ENCODE measurements at regions not wholly inside any gene's neighbourhood (a gene's known extent, or its start where the extent isn't known, plus 50 kb on each side); places are given as distances from the start of the nearest gene placed in this dataset.

DNA sequence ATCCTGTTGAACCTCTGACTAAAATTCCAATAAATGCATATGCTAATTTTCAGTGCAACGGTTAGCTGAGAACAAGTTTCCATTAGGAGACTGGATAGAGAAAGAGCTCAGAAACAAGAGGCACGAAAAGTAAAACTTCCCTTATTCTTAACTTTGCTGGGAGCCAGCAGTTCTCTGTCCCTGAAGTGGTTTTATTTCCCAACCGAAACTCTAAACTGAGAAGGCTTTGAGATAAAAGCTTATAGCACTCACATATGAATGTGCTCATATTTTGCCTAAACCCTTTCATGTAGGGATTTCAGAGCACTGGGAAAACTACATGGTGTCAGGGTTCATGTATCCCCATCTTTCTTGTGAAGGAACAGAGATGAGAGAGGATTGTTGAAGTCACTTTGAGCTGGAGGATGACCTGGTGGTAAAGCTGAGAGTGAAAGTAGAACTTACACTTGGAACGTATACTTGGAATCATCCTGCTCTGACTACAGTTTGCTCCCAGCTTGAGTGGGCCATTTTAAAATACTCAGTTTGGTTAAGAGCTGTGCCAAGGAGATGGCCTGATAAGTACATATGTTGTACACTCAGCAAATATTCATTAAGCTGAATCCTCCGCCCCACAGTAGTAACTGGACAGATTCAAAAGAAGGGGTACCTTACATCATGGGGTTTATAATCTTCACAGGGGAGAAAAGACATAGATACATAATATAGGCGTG is 324.2 kb upstream of the CNR1 start:
- H3K4me1 ChIP-seq: no peaks in the 10 kb centered on the region
- no peaks in the 10 kb centered on the region for H3K36me3 ChIP-seq
- WGBS, 2 donors: 75 to 83% methylated on average over 6 of the region's 6 CpGs
- intact Hi-C loops (cut with DNase I): no loop called here
- no peaks in the 10 kb centered on the region for H3K9me3 ChIP-seq
- TF ChIP-seq POLR2A (IDR thresholded peaks at IDR 0.05) (no peak), EP300 (IDR thresholded peaks at IDR 0.05) (no peak), POLR2AphosphoS5 (IDR thresholded peaks at IDR 0.05) (no peak)
- TF ChIP-seq, protein P1, sequence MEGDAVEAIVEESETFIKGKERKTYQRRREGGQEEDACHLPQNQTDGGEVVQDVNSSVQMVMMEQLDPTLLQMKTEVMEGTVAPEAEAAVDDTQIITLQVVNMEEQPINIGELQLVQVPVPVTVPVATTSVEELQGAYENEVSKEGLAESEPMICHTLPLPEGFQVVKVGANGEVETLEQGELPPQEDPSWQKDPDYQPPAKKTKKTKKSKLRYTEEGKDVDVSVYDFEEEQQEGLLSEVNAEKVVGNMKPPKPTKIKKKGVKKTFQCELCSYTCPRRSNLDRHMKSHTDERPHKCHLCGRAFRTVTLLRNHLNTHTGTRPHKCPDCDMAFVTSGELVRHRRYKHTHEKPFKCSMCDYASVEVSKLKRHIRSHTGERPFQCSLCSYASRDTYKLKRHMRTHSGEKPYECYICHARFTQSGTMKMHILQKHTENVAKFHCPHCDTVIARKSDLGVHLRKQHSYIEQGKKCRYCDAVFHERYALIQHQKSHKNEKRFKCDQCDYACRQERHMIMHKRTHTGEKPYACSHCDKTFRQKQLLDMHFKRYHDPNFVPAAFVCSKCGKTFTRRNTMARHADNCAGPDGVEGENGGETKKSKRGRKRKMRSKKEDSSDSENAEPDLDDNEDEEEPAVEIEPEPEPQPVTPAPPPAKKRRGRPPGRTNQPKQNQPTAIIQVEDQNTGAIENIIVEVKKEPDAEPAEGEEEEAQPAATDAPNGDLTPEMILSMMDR (IDR thresholded peaks at IDR 0.05): no peak
- no peak for DNase-seq
- peak overlapping the region in 1 of 4 donors; percentile 32 for H3K27ac ChIP-seq
- H3K27me3 ChIP-seq: no peaks in the 10 kb centered on the region
- H3K4me3 ChIP-seq: no peak overlapping the region

DNA sequence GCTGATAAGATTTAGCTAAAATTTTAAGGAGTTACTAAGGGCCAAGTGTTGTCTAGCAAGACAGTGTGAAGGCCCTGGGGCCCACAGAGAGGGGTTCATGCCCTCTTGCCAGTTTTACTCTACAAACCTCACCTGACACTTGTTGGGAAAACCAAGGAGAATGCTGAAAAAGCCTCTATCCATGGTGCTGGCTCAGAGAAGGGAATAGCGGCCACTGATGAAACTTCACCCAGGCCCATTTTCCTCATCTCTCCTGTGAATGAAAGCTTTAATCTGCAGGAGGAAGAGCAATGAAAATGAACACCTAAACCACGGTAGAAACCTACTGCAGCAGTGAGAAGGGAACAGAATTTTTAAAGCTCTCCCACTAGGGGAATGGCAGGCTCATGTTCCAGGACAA is 317.3 kb upstream of the CNR1 start:
- intact Hi-C loops (cut with DNase I): no loop called here

DNA sequence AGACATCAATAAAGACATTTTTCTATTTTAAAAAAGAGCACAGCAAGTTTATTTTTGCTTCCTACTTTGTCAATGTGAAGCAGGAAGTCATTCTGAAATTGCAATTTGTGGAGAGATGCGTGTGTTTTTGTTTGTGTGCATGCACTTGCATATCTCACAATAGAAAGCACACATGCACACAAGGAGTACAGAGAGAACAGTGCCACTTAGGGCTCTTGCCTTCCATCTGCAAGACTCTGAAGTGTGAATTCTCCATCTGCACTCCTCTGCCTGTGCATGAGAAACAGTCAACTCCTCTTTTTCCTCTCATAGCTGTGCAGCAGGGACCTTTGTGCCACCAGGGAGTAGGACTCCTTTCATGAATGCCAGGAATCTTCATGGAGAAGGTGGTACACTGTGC is 316.3 kb upstream of the CNR1 start:
- TF ChIP-seq POLR2A (IDR thresholded peaks at IDR 0.05) (no peak), POLR2AphosphoS5 (IDR thresholded peaks at IDR 0.05) (no peak), EP300 (IDR thresholded peaks at IDR 0.05) (no peak)
- TF ChIP-seq, protein P1 (IDR thresholded peaks at IDR 0.05): no peak
- WGBS, 2 donors: 60 to 66% methylated on average over 1 of the region's 1 CpG
- intact Hi-C loops (cut with DNase I): no loop called here
- Histone ChIP-seq H3K36me3 (no peaks in the 10 kb centered on the region), H3K4me3 (no peak overlapping the region), H3K9me3 (no peaks in the 10 kb centered on the region), H3K4me1 (no peaks in the 10 kb centered on the region), H3K27me3 (no peaks in the 10 kb centered on the region), H3K27ac (no peak overlapping the region)
- no peak for DNase-seq

More for the DNA sequence above, 317.3 kb upstream of the CNR1 start:
- Histone ChIP-seq H3K4me3 (no peak overlapping the region), H3K4me1 (no peaks in the 10 kb centered on the region), H3K9me3 (no peaks in the 10 kb centered on the region), H3K36me3 (no peaks in the 10 kb centered on the region), H3K27ac (no peak overlapping the region), H3K27me3 (no peaks in the 10 kb centered on the region)
- 75% methylated on average over 2 of the region's 2 CpGs for WGBS, 2 donors
- TF ChIP-seq, protein P1 (IDR thresholded peaks at IDR 0.05): no peak
- no peak for DNase-seq

DNA sequence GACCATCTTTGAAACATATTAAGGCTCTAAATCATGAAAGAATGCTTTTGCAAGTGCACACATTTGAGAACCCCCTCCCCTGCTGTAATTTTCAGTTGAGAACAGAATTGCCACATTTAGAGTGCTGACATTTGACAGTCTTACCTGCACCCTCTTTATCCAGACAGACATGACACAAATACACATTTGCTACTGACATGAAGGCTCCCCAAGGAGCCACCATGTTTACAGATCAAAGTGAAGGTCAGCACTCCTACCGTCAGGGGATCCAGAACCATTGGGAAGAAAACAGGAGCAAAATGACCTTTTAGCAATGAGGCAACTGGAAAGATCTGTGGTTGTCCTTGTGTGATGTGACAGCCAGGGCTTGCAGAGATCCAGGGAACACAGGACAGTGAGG is 315.4 kb upstream of the CNR1 start:
- Histone ChIP-seq H3K4me3 (no peak overlapping the region), H3K27me3 (no peaks in the 10 kb centered on the region), H3K9me3 (no peaks in the 10 kb centered on the region), H3K36me3 (no peaks in the 10 kb centered on the region), H3K4me1 (no peaks in the 10 kb centered on the region), H3K27ac (no peak overlapping the region)
- DNase-seq: no peak
- TF ChIP-seq POLR2A (IDR thresholded peaks at IDR 0.05) (no peak), POLR2AphosphoS5 (IDR thresholded peaks at IDR 0.05) (no peak), EP300 (IDR thresholded peaks at IDR 0.05) (no peak)
- TF ChIP-seq, protein P1 (IDR thresholded peaks at IDR 0.05): no peak
- 32 to 69% methylated on average over 1 of the region's 1 CpG for WGBS, 2 donors
- intact Hi-C loops (cut with DNase I): no loop called here

DNA sequence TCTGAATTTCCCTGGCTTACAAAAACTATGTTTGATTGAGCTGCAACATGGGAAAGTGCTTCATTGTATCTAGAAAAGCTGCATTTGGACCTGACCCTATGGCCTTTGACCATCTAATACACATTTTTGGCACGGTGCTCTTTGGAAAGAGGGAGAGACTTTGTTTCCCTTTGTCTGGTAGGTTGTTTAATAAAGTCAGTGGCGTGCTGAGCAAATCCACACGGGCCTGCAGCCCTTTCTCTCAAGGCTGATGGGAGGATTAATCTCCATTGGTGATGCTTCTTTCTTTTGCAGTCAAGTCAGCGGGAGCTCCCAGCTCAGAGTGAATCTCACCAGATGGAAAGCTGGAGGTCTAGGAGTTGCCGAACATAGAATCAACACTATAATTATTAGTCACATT is 314.7 kb upstream of the CNR1 start:
- TF ChIP-seq POLR2AphosphoS5 (IDR thresholded peaks at IDR 0.05) (no peak), EP300 (IDR thresholded peaks at IDR 0.05) (no peak), POLR2A (IDR thresholded peaks at IDR 0.05) (no peak)
- TF ChIP-seq, protein P1 (IDR thresholded peaks at IDR 0.05): no peak
- WGBS, 2 donors: 86 to 88% methylated on average over 5 of the region's 5 CpGs
- Histone ChIP-seq H3K4me3 (no peak overlapping the region), H3K4me1 (no peaks in the 10 kb centered on the region), H3K9me3 (no peaks in the 10 kb centered on the region), H3K36me3 (no peaks in the 10 kb centered on the region), H3K27me3 (no peaks in the 10 kb centered on the region), H3K27ac (no peak overlapping the region)
- intact Hi-C loops (cut with DNase I): no loop called here
- DNase-seq: no peak
